AG09309 (cell line): ENCODE measurements at regions not wholly inside any gene's neighbourhood (a gene's known extent, or its start where the extent isn't known, plus 50 kb on each side); places are given as distances from the start of the nearest gene placed in this dataset.

ENCODE experiments used
- DNase-seq: peaks from one replicate; pipeline ENCODE4 v3.0.0-alpha.2; 2010; ENCODE audit warnings: low read depth
- H3K4me3 ChIP-seq: 2 replicates; pipeline ENCODE4 v1.5.1; 2011; ENCODE audit warnings: mild to moderate bottlenecking, low read depth, low read length, moderate library complexity; ENCODE audit not compliant: control insufficient read depth
- TF ChIP-seq, protein P1 (sequence below): IDR thresholded peaks from 2 replicates; pipeline ENCODE4 v1.5.1; 2011; ENCODE audit warnings: mild to moderate bottlenecking, low read depth, low read length, inconsistent platforms; ENCODE audit not compliant: insufficient read depth, control insufficient read depth; ENCODE audit errors: missing control alignments

DNA sequence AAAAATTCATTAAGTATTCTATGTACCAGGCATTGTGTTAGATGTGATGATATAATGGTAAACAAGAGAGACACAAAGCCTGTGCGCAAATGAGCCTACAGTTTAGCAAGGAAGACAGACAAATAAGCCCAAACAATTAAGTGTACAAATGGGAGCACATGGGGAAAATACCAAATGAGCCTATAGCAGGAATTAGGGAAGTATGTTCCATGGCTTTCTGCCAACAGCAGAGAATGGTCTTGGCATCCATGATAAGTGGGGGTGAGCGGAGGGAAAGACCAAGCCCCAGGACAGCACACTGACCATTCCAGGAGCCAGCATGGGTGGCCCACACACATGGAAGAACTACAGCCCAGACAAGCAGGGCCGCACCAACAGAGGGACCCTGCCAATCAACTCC, 369.7 kb downstream of the DEPDC1B start:
- H3K4me3 ChIP-seq: no peak overlapping the region
- DNase-seq: no peak
- TF ChIP-seq, protein P1, sequence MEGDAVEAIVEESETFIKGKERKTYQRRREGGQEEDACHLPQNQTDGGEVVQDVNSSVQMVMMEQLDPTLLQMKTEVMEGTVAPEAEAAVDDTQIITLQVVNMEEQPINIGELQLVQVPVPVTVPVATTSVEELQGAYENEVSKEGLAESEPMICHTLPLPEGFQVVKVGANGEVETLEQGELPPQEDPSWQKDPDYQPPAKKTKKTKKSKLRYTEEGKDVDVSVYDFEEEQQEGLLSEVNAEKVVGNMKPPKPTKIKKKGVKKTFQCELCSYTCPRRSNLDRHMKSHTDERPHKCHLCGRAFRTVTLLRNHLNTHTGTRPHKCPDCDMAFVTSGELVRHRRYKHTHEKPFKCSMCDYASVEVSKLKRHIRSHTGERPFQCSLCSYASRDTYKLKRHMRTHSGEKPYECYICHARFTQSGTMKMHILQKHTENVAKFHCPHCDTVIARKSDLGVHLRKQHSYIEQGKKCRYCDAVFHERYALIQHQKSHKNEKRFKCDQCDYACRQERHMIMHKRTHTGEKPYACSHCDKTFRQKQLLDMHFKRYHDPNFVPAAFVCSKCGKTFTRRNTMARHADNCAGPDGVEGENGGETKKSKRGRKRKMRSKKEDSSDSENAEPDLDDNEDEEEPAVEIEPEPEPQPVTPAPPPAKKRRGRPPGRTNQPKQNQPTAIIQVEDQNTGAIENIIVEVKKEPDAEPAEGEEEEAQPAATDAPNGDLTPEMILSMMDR: no peak

- no peak overlapping the region for H3K4me3 ChIP-seq
- no peak for DNase-seq
- TF ChIP-seq, protein P1: no peak
Observed at GRCh38 chr5:60325870-60326269, 374.1 kb downstream of the DEPDC1B start.

DNA sequence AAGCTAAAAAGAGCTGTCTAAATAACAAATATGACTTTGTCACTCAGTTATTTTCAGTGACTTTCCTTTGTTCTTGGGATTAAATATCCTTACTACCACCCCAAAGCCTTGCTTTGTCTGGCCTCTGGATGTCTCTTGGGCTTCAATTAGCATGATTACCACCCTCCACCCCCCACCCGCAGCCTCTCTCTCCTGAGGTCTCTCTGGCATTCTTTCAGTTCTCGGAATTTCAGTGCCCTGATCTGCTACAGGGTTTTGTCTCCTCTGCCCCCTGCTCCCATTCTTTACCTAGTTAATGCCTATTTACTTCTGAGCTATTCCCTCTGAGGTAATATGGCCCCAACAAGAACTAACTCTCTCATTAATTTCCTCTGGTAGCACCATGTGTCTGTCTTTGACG, 376.4 kb downstream of the DEPDC1B start:
- no peak for DNase-seq
- H3K4me3 ChIP-seq: no peak overlapping the region
- TF ChIP-seq, protein P1: no peak

- H3K4me3 ChIP-seq: no peak overlapping the region
- TF ChIP-seq, protein P1: no peak
- no peak for DNase-seq
Observed at GRCh38 chr5:60312098-60312497, 387.9 kb downstream of the DEPDC1B start.

- TF ChIP-seq, protein P1: no peak
- no peak overlapping the region for H3K4me3 ChIP-seq
- no peak for DNase-seq
Observed at GRCh38 chr5:60299944-60300343, 400.0 kb downstream of the DEPDC1B start.

- DNase-seq: no peak
- no peak overlapping the region for H3K4me3 ChIP-seq
- TF ChIP-seq, protein P1: no peak
Observed at GRCh38 chr5:60297658-60298057, 402.3 kb downstream of the DEPDC1B start.

DNA sequence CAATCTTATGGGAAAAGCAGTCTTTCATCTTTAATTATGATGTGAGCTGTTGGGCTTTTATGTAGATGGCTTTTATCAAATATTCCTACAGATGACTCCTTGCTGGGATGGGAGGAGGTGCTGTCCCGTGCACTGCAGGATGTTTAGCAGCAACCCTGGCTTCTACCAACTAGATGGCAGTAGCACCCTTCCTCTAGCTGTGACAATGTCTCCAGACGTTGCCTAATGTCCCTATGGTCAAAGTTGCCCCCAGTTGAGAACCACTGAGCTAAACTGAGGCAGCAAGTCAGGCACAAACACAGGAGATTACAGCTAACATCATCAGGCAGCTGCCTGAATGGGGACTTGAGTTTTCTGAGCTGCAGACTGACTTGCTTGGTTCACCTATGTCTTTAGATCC, 401.9 kb upstream of the PDE4D start:
- TF ChIP-seq, protein P1: peak; percentile 78
- DNase-seq: no peak
- H3K4me3 ChIP-seq: no peak overlapping the region
